NCI-H128 (cell line): ENCODE measurements at regions not wholly inside any gene's neighbourhood (a gene's known extent, or its start where the extent isn't known, plus 50 kb on each side); places are given as distances from the start of the nearest gene placed in this dataset.
"Not testable (repeated sequence)": the region's sequence is repeated elsewhere in the genome, so short reads cannot be mapped to it uniquely, and the experiment has no call there.

Experiments used
- DNase-seq: peaks from one replicate; lab custom pipeline; 2025; ENCODE audit not compliant: unreplicated experiment; lab: John Stamatoyannopoulos, UW

DNA sequence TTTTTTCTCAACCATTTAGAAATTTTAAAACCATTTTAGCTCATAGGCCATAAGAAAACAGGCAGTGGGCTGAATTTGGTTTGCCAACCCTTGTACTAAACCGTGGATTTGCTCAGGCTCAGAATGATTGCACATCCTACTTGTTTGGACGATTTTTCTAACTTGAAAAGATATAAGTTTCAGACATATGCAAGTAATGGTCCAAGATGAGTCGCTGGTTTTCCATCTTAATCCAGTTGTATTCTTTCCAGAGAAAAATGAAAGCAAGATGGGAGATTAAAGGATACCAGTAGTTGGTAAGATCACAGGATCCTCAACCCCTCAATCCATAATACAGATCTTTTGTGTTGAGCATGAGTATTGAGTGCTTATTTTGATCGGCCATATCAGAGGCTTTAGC lies 250.9 kb downstream of the TINAG start:
- no peak for DNase-seq

DNA sequence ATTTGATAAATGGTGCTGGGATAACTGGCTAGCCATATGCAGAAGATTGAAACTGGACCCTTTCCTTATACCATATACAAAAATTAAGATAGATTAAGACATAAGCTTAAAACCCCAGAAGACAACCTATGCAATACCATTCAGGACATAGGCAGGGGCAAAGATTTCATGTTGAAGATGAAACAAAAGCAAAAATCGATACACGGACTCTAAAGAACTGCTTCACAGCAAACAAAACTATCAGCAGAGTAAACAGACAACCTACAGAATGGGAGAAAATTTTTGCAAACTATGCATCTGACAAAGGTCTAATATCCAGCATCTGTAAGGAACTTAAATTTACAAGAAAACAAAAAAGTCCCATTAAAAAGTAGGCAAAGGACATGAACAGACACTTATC lies 255.9 kb downstream of the TINAG start:
- not testable (repeated sequence) for DNase-seq

DNA sequence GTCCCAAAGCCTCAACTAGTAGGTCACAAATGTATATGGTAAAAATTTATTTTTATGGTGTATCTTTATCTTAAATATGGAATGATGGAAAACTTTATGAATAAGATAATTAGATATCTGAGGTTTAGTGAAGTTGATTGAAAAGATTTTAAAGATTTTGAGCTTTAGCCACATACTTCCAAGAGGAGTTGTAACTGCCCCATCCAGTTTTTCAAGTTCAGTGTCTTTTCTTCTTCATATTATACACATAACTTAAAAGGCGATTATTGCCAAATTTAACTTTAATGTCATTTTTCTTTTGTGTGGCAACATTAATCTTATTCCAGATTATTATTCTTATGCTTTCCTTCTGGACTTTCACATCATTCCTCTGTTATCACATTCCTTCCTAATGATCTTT lies 266.4 kb downstream of the TINAG start:
- no peak for DNase-seq

DNA sequence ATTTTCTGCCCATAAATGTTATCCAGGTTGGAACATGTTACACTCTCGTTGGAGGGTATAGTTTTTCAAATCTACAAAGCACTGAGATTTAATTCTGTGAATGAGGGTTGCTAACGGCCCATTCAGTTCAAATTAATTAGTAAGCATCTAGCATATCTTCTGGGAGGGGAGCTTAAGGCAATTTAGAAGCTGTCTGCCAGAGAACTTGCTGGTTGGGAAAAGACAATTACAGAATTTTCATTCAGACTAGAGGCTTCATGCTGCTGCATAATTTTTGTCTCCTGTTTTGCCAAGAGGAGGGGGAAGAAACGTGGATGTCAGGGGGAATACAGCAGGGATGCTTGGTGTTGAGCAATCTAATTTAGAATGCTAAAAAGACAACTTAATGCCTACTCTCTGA lies 268.3 kb upstream of the FAM83B start:
- DNase-seq: no peak

DNA sequence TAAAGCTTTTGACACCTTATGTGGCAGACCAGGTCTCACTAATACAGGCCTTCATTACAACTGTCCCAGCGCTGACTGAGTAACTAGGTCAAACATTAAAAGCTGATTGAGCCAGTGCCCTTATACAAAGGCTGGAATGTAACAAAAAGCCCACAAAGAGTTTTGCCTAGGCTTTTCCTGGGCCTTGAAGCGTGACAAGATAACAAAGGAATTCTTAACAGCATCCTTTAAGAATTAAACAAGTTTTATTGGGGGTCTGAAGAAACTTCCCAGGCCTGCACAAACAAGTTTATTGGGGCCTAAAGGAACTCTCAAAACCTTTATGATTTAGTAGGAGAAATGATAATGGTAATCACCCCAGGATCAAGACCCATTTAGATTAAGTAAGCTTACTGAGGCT lies 267.6 kb upstream of the FAM83B start:
- no peak for DNase-seq

DNA sequence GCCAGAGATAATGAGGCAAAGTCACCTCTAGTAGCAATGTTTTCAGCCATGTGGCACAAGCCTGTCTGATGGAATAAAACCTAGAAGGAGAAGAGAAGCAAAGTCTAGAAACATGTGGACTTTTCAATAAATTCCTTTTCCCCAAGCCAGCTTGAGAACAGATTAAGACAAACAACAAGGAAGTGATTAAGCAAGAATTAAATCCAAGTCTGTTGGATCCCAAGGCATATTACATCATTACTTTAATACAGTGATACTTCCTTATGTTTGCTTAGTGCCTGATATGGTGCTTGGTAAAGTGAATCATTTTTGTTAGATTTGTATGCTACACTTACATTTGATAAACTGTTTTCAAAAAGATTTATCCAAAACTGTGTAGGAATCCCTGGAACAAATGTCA lies 260.3 kb upstream of the FAM83B start:
- DNase-seq: no peak

DNA sequence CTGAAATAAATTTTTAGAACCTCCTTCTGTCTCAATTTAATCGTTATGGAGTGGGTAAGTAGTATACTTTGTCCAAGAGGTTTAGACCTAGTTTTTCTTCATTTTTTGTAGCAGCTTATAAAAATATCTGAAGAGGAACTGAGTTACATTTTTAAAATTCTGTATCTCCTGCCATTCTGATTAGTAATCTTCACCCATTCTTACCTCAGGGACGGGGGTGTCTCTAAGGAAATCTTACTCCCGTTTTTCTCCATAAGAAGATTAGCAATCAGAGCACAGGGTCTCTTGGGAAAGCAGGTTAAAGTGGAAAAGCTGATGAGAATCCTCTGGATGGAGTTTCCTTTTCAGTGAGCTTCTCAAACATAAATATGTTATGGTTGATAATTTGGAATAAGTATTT lies 259.3 kb upstream of the FAM83B start:
- DNase-seq: no peak

DNA sequence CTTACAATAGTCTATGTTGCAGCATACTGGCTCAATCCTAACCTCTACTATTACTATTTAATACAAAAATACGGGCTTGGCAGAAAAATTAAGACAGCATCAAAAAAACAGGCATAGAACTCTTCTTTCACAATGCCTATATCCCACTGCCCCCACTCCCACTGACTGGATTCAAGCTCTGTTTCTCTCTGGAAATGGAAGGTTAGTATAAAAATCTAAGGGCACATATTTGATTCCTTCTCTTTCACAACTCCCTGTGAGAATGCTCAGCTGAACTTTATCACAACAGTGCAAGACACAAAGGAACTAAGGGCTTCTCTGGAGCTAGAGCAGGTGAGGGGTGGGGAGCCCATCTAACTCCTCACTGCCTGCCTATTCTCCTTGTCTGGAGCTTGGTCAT lies 258.4 kb upstream of the FAM83B start:
- no peak for DNase-seq

DNA sequence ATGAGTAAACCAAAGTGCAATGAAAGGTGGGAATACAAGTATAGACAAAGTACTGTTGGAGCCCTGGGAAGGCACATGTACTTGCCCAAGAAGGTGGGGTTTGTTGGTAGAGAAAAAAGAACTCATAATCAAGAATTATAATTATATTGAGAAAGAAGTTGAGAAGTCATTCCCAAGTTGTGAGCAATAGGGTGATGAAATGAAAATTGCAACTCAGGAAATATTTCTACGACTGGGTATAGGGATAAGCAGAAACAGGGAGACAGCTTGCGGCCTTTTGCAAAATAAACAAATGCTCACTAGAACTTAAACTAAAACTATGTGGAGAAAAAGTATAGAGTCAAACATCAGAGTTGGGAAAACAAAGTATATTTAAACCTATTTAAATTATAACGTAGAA lies 250.7 kb upstream of the FAM83B start:
- no peak for DNase-seq

DNA sequence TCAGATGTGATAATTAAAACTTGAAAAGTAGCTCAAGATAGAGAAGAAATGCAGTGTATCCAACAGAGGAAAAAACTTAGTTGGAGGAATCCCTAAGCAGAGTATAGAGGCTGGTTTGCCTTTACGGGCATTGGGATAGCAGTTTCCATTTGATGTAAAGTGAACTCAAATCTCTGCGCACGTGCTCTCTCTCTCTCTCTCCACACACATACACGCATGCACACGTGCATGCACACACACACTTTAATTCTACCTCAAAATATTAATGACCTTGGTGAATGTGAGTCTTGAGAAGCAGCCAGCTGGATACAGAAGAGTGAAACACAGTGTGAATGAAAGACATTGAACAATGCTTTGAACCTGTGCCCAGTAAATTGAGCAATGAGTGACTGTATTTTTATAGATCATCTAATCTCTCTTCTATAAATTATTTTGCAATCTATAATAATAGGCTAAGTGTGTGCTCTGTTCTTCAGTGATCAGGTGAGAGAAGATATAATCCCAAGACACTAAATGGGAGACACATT lies 247.7 kb upstream of the FAM83B start:
- DNase-seq: no peak

DNA sequence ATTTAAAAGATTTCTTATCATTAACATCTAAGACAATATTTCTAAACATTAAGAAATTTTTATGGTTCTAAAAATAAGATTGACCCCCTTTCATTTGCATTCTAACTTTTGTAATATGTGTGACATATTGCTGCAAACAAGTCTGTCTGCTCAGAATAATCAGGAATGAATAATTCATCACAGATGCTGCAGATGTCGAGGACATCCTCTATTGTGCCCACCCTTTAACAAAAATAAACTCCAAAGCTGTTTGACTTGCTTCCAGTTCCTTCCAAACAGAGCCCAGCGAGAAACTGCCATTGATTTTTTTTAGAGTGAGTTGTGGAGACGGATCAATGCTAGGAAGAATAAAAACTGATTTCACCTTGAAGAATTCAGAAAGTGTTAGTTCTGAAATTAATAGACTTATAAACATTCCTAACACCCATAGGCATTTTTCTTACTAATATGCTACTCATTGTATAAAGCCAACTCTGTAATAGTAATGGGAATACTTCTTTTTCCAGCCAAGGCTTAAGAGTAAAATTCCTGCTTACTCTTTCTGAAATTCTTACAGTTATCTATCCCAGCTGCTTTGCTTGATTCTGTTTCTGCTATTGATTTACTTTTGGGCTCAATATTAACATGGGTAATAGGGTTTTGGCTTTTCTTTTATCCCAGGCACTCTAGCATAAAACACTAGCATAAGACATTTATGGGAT lies 244.8 kb upstream of the FAM83B start:
- no peak for DNase-seq

DNA sequence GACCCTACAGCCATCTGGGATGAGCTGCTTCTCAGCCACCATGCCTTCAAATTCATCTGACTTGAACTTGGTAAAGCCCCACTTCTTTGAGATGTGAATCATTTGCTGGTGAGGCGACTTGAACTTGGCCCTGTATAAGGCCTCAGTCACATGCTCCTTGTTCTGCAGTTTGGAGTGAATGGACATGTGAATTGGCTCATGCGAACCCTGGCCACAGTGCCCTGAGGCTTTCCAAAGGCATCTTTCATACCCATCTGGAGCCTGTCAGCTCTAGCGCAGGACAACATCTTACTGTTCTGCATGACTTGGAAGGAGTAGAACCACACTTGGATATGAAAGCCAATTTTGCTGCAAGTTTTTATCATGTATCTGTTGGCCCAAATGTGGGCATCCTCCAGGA lies 244.0 kb upstream of the FAM83B start:
- DNase-seq: no peak

DNA sequence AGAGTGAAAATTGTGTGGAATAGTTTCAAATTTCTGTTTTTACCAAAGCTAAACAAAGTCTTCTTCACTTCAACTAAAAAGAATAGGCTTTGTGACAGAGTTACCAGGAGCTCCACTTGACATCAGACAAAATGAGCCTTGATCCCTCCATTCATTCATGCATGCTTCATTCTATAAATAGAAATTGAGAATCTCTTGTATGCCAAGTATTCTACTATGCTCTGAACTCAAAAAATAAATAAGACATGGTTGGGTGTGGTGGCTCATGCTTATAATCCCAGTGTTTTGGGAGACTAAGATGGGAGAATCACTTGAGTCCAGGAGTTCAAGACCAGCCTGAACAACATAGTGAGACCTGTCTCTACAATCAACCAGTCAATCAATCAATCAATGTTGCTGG lies 236.6 kb upstream of the FAM83B start:
- DNase-seq: no peak

DNA sequence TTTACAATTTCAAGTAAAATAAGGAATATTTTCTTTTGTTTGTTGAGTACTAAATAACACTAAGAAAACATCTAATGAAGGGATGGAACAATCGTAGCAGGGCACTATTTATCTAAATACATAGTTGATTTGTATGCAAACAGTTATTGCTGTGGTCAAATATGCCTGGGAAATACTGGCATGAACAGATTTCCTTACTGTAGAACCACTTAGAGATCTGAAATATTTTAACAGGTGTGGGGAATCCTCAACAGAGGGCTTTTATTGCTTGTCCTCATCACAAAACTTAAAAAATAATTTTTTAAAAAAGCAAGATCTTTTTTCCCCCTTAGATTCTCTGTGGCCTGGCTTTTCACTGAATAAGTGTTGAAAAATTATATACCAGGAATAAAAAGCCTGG lies 233.0 kb upstream of the FAM83B start:
- DNase-seq: no peak

DNA sequence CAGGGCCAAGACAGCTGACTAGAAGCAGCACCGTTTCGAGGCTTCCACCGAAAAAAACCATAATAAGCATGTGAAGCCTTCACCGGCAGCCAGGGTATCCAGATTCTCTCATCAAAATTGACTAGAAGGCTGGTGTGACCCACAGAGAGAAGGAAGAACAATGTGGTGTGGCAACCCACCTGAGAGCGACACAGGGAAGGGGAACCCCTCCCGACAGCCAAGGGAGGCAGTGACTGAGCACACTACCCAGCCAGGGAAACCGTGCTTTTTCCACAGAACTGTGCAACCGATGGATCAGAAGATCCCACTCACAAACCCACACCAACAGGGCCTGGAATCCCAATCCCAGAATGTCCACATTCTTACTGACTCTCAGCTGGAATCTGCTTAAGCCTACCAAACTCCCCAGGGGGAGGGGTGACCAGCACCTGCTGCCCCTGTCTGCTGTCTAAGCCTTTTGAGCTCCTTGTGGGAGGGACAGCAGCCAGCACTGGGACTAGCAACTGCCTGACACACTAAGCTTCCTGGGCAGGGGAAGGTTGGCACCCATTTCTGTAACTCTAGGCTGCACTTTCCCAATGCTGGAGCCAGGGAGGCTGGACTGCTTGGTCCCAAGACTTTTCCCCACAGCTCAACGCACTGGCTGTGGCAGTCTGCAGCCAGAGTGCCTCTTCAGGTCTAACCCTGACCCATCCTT lies 231.9 kb upstream of the FAM83B start:
- no peak for DNase-seq

DNA sequence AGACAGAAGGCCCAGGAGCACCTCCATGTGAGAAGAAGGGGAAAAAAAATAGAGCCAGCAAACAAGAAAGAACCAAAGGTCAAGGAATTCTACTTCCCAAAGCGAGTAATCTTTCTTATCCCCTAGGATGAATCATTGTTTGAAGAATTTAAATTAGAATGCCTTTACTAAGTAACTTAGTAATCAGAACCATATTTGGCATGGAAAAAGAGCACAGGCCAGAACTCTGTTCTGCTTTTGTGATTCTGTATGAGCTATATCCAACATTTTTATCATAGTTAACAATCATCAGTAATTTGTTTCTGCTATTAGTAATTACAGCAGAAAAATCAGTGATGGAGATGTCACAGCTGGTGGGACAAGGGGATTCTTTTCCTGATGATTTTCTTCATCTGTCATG lies 228.8 kb upstream of the FAM83B start:
- DNase-seq: no peak

DNA sequence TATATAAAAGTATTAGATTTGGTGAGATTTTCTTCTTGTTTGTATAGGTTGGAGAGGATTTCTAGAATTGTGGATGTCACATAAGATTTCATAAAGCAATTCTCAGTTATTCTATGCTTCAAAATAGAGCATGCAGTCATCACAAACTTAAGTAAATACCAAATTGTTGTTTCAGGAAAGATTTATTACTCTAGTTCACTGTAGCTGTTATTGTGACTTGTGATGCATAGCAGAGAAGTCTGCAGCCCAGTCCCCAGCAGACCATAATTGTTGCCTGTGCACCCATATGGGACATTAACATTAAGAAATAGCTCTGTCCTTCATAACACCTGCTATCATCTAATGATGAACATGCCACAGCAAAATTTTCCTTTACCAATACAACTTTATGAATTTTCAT lies 228.0 kb upstream of the FAM83B start:
- no peak for DNase-seq

DNA sequence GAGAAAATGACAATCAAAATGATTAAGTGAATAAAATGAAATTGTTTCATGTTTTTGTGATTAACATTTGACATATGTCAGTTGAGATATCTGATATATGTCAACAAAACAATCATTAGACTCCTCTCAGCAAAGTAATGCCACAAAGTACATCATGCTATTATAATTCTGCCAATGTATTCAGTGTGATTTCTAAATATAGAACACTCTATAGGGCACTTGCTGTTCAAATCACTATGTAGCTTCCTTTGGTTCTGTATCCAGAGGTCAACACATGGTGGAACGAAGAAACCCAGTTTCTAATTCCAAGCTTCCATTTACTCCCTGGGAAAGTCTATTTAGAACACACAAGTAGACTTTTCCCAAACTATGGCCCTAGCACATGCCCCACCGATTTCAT lies 227.5 kb upstream of the FAM83B start:
- no peak for DNase-seq

DNA sequence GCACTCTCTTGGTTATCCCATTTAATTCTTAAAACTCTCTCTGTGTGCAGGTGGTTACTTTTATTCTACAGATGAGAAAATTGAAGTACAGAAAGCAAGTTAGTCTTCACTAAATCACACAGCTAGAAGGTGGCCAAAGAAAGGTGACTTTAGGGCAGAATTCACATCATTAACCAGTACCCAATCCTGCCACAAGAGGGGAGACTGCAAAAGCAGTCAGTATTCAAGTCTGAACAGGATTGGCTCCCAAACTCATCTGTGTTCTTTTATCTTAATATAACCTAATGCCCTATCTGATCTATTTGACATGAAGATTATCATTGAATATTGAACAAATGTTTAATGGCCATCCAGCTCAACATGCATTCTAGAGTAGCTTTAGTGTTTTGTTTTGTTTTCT lies 225.3 kb upstream of the FAM83B start:
- DNase-seq: no peak

DNA sequence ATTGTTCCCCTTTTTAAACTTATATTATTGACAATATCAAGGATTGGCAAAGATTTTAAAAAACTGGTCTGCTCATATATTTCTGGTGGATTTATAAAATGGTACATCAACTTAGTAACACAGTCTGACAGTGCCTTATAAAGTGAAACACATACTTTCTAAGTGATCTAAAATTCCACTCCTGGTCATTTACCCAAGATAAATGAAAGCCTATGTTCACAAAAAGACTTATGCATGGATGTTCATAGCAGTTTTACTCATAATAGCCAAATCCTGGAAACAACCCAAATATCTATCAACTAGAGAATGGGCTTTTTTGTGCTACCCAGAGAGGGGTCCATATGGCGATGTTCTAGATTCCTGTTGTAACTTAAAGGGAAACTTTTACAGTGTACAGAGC lies 222.4 kb upstream of the FAM83B start:
- no peak for DNase-seq

DNA sequence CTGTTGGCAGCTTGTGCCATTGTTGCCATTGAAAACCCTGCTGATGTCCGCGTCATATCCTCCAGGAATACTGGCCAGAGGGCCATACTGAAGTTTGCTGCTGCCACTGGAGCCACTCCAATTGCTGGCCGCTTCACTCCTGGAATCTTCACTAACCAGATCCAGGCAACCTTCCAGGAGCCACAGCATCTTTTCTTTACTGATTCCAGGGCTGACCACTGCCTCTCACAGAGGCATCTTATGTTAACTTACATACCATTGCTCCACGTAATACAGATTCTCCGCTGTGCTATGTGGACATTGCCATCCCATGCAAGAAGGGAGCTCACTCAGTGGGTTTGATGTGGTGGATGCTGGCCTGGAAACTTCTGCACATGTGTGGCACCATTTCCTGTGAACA lies 221.8 kb upstream of the FAM83B start:
- DNase-seq: no peak

DNA sequence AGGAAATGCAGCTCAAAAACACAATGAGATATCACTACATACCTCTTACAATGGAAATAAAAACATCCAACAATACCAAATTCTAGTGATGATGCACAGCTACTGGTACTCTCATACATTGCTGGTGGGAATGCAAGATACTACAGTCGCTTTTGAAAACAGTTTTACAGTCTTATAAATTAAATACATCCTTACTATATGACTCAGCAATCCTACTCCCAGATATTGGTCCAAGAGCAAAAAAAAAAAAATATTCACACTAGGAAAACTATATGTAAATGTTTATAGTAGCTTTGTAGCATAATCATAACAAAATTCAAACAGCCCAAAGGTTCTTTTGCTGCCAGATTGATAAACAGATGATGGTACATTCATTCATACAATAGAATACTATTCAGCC lies 217.4 kb upstream of the FAM83B start:
- no peak for DNase-seq
